HT-29 (cell line): ENCODE measurements at regions not wholly inside any gene's neighbourhood (a gene's known extent, or its start where the extent isn't known, plus 50 kb on each side); places are given as distances from the start of the nearest gene placed in this dataset.
"Not testable (repeated sequence)": the region's sequence is repeated elsewhere in the genome, so short reads cannot be mapped to it uniquely, and the experiment has no call there.

Source experiments
- DNase-seq: peaks from one replicate; pipeline ENCODE4 v3.0.0-alpha.2; 2015; ENCODE audit warnings: low spot score

DNA sequence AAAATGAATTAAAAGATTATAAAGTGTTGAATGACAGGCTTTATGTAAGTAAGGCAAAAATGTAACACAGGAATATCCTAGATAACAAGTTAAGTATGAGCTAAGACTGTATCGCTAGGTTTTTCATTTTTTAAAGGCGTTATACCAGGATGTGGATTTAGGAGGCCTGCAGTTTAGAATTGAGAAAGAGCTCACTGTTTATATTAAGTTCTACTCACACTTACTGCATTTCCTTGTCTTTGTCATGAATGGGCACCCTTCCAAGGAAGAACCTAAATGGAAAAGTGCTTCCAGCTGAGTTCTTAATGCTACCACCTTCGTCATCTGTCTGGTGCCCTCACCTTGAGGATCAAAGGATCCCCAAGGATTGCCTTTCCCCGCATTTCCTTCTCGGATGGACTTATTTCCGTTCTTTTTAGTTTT is 148.7 kb downstream of the SOX4 start:
- DNase-seq, result peak; percentile 50

GRCh38 chr6:21744331-21744730 is 150.8 kb downstream of the SOX4 start:
- no peak for DNase-seq

- DNase-seq, result no peak
These were observed 152.2 kb downstream of the SOX4 start for GRCh38 chr6:21745543-21746337.

DNA sequence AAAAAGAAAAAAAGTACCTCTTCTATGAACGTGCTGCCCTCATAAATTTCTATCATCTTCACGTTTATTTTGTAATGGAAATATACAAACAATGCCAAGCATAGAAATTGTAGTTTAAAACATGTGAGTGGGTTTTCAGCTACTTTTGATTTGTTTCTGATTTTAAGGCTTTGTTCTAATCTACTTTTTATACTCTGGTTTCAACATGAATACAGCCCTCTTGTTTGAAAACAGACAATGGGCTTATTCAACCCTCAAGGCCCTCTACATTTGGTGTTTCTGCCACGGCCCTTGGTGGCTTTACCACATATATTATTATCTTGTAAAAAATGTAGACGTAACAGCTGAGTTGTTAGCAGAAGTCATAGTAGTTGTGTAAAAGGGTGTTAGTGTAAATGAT is 153.9 kb downstream of the SOX4 start:
- no peak for DNase-seq

GRCh38 chr6:21748343-21749056 is 154.9 kb downstream of the SOX4 start:
- no peak for DNase-seq

DNA sequence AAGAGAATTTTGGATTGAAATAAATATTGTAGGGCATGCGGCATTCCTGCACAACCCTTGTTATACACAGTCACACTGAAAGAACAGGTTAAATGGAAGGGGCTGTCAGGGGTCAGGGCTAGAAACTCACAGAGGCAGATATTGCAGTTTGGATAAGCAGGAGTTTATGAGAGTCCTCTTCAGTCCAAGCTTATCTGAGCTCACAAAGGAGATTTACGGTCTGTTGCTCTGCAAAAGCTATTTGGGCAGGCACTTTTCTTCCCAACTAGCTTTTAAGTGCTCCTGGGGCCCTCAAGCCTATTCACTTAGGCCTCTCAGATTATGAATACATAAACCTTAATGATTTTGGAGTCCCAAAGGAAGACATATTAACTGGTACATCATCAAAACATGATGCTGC is 156.2 kb downstream of the SOX4 start:
- no peak for DNase-seq

DNA sequence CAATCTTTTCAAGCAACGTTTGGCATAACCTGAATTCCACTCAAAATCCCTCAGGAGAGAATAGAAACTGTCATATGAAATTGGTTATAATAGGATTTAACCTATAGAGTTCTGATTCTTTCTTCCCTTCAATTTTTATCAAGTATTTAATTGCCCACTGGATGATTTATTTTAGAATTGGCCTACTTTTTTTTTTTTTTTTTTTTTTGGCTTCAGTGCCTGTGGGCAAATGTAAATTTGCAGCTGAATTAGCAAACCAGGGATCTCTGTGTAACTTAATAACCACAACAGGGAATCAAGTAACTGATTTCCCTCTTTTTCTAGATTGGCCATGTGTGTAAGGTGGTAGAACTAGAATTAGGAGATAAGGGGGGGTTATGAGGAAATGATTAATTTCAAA is 157.0 kb downstream of the SOX4 start:
- DNase-seq, result no peak

GRCh38 chr6:21751608-21752007 is 158.1 kb downstream of the SOX4 start:
- no peak for DNase-seq

DNA sequence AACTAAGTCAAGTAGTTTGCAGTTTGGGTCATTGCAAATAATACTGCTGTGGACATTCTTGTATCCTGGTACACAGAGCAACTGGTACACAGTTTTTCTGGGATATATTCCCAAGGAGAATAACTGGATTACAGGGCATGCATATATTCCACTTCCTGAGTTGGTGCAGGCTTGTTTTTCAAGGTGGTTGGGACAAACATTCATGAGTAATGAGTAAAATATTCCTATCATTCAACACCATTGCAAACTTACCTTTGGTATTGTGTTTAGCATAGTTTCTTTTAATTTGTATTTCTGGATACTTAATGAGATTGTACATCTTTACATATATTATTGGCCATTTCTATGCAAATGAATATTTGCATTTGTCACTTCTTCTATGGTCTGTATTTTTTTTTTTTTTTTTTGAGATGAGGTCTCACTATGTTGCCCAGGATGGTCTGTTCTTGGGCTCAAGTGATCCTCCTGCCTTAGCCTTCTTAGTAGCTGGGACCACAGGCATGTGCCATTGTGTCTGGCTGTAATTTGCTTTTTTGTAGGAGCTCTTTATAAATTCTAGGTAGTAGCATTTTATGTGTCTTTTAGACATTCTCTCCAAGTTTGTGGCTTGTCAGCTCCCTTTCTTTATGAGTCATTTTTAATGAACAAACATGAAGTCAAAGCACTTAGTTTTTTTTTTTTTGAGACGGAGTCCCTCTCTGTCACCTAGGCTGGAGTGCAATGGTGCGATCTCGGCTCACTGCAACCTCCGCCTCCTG is 158.7 kb downstream of the SOX4 start:
- DNase-seq, result no peak

- peak; percentile 28 for DNase-seq
These were observed 159.9 kb downstream of the SOX4 start for GRCh38 chr6:21753241-21754108.

DNA sequence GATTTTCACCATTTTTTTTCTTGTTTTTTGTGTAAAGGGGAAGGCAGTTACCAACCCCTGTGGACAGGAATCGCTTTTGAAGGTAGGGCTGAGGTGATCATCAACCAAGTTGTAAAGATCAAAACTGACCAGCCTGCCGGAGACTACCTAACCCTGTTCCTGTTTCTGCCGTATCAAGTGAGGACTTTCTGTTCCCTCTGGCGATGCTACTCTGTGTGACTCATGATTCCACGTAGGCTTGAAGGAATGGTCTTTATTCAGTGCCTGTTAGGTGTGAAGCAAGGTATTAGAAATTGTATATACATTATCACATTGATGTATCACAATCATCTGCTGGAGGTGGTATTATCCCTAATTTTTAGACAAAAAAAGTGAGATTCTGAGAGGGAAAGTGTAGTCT is 161.3 kb downstream of the SOX4 start:
- DNase-seq, result no peak

DNA sequence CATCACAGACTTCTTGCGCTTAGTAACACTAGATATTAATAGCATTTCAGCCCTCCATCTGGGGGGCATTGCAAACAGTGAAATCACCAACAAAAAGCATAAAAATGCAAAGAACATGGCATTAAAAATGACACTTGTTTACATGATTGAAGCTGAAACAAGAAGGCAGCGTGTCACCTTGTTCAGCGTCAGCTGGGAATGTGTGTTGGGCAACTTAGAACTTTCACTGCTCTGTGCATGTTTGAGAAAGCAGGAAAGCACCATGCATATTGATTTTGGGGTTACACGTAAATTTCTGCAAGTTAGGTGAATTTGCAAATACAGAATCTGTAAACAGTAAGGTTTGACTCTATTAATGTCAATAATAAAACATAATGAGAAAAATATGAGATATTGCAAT is 162.9 kb downstream of the SOX4 start:
- DNase-seq, result no peak

DNA sequence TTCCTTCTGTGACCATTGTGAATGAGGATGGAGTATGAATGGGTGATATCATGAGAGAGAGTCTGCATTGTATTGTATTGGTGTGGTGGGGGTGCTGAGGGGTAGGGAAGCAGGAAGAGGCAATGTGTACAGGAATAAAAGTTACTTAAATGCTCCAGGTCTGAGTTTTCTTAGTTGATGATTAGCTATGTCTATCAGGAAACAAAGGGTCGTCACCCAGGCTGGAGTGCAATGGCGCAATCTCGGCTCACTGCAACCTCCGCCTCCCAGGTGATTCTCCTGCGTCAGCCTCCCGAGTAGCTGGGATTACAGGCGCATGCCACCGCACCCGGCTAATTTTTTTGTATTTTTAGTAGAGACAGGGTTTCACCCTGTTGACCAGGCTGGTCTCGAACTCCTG is 163.8 kb downstream of the SOX4 start:
- not testable (repeated sequence) for DNase-seq

DNA sequence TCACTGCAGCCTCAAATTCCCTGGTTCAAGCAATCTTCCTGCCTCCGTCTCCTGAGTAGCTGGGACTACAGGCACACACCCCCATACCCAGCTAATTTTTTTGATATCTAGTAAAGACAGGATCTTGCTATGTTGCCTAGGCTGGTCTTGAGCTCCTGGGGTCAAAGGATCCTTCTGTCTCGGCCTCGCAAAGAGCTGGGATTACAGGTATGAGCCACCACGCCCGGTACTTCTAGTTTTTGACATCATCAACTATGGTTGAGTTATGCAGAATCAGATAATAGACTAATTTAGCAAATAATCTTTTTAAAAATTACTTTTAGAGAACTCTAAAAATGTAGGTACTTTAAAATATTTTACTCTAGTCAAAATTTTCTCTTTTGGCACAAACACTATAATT is 166.2 kb downstream of the SOX4 start:
- DNase-seq, result no peak

DNA sequence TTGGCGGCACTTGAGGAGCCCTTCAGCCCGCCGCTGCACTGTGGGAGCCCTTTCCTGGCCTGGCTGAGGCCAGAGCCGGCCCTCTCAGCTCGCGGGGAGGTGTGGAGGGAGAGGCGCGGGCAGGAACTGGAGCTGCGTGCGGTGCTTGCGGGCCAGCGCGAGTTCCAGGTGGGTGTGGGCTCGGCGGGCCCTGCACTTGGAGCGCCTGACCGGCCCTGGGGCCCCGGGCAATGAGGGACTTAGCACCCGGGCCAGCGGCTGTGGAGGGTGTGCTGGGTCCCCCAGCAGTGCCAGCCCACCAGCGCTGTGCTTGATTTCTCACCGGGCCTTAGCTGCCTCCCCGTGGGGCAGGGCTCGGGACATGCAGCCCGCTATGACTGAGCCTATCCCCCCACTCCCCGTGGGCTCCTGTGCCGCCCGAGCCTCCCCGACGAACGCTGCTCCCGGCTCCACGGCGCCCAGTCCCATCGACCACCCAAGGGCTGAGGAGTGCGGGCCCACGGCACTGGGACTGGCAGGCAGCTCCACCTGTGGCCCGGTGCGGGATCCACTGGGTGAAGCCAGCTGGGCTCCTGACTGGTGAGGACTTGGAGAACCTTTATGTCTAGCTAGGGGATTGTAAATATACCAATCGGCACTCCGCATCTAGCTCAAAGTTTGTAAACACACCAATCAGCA is 167.6 kb downstream of the SOX4 start:
- DNase-seq, result not testable (repeated sequence)

- DNase-seq, result no peak
These were observed 171.4 kb downstream of the SOX4 start for GRCh38 chr6:21764989-21765388.

- no peak for DNase-seq
These were observed 174.5 kb downstream of the SOX4 start for GRCh38 chr6:21767891-21768648.

DNA sequence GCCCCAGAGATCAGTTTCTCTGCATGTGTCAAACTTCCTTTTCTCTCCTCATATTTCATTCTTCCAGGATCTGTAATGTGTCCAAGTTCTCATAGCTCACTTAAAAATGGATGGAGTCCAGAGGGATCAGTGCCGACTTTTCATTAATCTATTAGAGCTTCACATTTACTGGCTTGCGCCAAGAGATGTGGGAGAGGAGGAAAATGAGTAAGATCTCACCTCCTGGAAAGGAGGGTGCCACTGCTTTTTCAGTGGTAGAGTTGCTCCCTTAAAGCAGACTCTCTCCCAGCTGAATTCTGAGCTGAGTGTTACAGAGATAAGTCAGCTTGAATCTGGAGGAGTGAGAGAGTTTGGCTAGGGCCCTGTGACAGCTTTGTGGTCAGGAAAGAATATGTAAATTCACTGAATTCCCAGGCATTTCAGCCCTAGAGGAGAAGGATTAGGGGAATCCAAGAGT is 175.9 kb downstream of the SOX4 start:
- DNase-seq, result no peak

DNA sequence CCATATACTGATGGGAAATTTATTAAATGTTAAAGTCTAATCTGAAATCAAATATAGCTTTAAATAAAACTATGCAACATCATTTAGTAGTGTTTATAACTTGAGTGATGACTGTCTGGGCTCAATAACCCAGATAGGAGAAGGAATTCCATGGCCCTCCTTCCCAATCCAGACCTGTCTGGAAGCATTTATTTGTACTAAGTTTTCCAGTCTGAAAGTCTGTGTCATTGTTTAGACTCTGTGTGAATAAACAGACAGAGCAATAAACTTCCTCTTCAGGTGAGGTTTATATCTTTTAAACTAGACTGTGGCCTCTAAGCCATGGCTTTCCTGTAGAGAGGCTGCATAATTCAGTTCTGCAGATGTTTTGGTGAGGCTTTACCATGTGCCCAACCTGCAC is 176.4 kb downstream of the SOX4 start:
- DNase-seq, result no peak
